Panc1 (cell line): ENCODE measurements at regions not wholly inside any gene's neighbourhood (a gene's known extent, or its start where the extent isn't known, plus 50 kb on each side); places are given as distances from the start of the nearest gene placed in this dataset.

ENCODE experiments used
- CTCF ChIP-seq: fragments of 450-650 bp; IDR thresholded peaks from 2 replicates; pipeline ENCODE4 v1.5.1; 2017; ENCODE audit warnings: mild to moderate bottlenecking
- POLR2AphosphoS5 ChIP-seq: IDR thresholded peaks from 2 replicates; pipeline ENCODE4 v1.6.1; 2012; ENCODE audit warnings: mild to moderate bottlenecking, low read depth, low read length, moderate library complexity
- REST ChIP-seq, 2 experiments: IDR thresholded peaks; 2 replicates each; pipeline ENCODE4 v1.6.1; 2011 to 2012; ENCODE audit warnings: low read depth in 2 of 2, control low read depth in 1 of 2, low read length in 1 of 2, mild to moderate bottlenecking in 1 of 2, moderate library complexity in 1 of 2; ENCODE audit not compliant: insufficient read depth in 1 of 2
- TCF7L2 ChIP-seq: IDR thresholded peaks from 2 replicates; pipeline ENCODE4 v1.6.1; 2011; ENCODE audit warnings: mild to moderate bottlenecking, low read depth, low read length, inconsistent platforms

- no peak for TF ChIP-seq REST (IDR thresholded peaks at IDR 0.05; ENCODE audit: insufficient read depth in 1 of 2, low read depth in 2 of 2, low read length in 1 of 2)
- TF ChIP-seq CTCF: no peak
- no peak for TF ChIP-seq POLR2AphosphoS5
- no peak for TF ChIP-seq TCF7L2
These were observed 426.2 kb downstream of the ANXA1 start for GRCh38 chr9:73577848-73578247.
